ENCODE measurements at regions not wholly inside any gene's neighbourhood (a gene's known extent, or its start where the extent isn't known, plus 50 kb on each side); places are given as distances from the start of the nearest gene placed in this dataset.

DNA sequence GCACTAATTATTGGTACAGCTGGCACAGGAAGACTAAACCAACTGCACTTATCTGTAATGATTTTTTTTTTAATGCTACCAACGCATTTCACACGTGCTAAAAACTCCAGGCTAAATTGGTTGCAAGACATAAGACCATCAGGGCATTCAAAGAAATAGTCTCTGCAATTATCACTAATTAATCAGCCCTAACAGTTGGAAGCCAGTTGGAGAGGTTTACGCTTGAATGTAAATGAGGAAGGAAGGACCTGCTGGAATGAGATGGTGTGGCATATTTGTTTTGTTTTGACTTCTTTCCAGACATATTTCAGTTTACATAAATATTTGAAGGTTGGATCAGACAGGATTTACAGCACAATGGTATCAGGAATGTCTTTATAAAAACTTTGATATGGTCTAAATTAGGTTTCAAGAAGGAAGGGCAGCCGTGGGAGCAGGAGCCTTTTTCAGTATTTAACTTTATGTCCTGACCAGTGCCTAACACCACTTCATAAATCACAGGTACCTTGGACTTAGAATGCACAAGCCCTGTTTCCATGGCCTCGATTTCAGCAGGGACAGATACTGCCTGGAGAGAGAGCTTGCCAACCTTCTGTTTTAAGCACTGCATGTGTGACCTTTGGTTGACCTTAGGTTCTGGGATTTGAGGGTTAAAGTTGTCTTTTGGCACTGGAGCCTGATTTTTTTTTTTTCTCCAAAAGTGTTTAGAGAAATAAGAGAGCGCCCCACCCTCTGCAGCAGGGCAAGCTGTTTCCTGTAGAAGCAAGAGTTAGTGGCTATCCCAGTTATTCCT is 199.8 kb upstream of the MAP3K1 start:
- ATAC-seq (no peak), FAIRE-seq (no peak), DNase-seq (ENCODE audit: extremely low read depth in 1 of 4, low spot score in 3 of 4) (no peak)
- H4K20me1 ChIP-seq (replicated peaks; ENCODE audit: control insufficient read depth, insufficient read depth, low read length): no peaks in the 10 kb centered on the region
- H3K9me3 ChIP-seq (replicated peaks; ENCODE audit: control insufficient read depth, insufficient read depth, low read depth, low read length): no peaks in the 10 kb centered on the region
- no peaks in the 10 kb centered on the region for H3K79me2 ChIP-seq (ENCODE audit: control insufficient read depth, insufficient read depth, low read length)
- no peak overlapping the region for H3K9ac ChIP-seq (ENCODE audit: insufficient read depth in 1 of 2, low read depth in 2 of 2, low read length in 2 of 2)
- no peak for TF ChIP-seq SMARCE1 (IDR thresholded peaks at IDR 0.05)
- H2AFZ ChIP-seq (ENCODE audit: low read depth, low read length): no peak overlapping the region
- no peaks in the 10 kb centered on the region for H3K27me3 ChIP-seq (ENCODE audit: control insufficient read depth in 2 of 2, insufficient read depth in 2 of 2, low read length in 2 of 2)
- H3K27ac ChIP-seq (ENCODE audit: extremely low read depth, low read depth, low read length): no peak overlapping the region
- no TSS peak for BruUV-seq (replicated peaks)
- H3K4me3 ChIP-seq: no peak overlapping the region
- no peaks in the 10 kb centered on the region for H3K9me1 ChIP-seq (ENCODE audit: control insufficient read depth, insufficient read depth, low read length)
- no peaks in the 10 kb centered on the region for H3K36me3 ChIP-seq (ENCODE audit: control insufficient read depth, insufficient read depth, low read length)
- ChIA-PET CTCF (ENCODE audit: low intra/inter-chr PET ratio) (no interaction called here), POLR2A (interaction anchor here (1.2 kb wide), 1 partner anchor 11 kb away, joined by 5 read pairs; no protein-coding TSS in a partner anchor)
- WGBS (ENCODE audit: insufficient coverage, low coverage, missing lambda C conversion rate): 3% methylated on average over 6 of the region's 6 CpGs
- in situ Hi-C loops (cut with MboI): no loop called here
- intact Hi-C loops (cut with micrococcal nuclease): no loop called here
- H3K4me2 ChIP-seq (ENCODE audit: insufficient read depth, low read length): no peak overlapping the region
- no peaks in the 10 kb centered on the region for H3K4me1 ChIP-seq (replicated peaks in 1 of 2; ENCODE audit: control insufficient read depth in 2 of 2, insufficient read depth in 2 of 2, low read length in 2 of 2)

DNA sequence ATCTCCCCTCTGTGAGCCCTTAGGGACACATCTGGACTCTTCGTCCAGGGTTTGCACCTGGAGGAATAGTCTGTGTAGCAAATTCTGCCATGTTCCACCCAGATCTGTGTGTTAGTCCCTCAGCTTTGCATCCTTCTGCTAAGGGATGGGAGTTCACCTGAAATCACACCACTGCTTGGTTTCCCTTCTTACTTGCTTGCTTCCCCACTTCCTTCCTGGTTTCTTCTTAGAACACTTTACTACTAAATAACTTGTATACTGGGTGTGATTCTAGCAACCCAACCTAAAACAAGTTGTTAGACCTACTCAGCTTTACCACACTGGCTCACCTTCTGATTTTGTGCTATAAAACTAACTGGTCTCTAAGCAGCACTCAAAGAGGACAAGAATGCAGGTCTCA is 202.6 kb upstream of the MAP3K1 start:
- ChIA-PET POLR2A (no interaction called here), CTCF (ENCODE audit: low intra/inter-chr PET ratio) (no interaction called here)
- WGBS (ENCODE audit: insufficient coverage, low coverage, missing lambda C conversion rate): 9% methylated on average over 1 of the region's 1 CpG
- Histone ChIP-seq H3K9me1 (ENCODE audit: control insufficient read depth, insufficient read depth, low read length) (no peaks in the 10 kb centered on the region), H3K9ac (ENCODE audit: insufficient read depth in 1 of 2, low read depth in 2 of 2, low read length in 2 of 2) (no peak overlapping the region), H3K4me2 (ENCODE audit: insufficient read depth, low read length) (no peak overlapping the region), H3K4me3 (no peak overlapping the region), H3K79me2 (ENCODE audit: control insufficient read depth, insufficient read depth, low read length) (no peaks in the 10 kb centered on the region), H3K27me3 (ENCODE audit: control insufficient read depth in 2 of 2, insufficient read depth in 2 of 2, low read length in 2 of 2) (peaks cover 0 to 6% of the 10 kb centered on the region in 2 experiments; a peak in 1 of 5 replicates), H3K36me3 (ENCODE audit: control insufficient read depth, insufficient read depth, low read length) (no peaks in the 10 kb centered on the region), H4K20me1 (replicated peaks; ENCODE audit: control insufficient read depth, insufficient read depth, low read length) (no peaks in the 10 kb centered on the region), H3K27ac (ENCODE audit: extremely low read depth, low read depth, low read length) (no peak overlapping the region), H3K9me3 (replicated peaks; ENCODE audit: control insufficient read depth, insufficient read depth, low read depth, low read length) (no peaks in the 10 kb centered on the region), H3K4me1 (replicated peaks in 1 of 2; ENCODE audit: control insufficient read depth in 2 of 2, insufficient read depth in 2 of 2, low read length in 2 of 2) (no peaks in the 10 kb centered on the region), H2AFZ (ENCODE audit: low read depth, low read length) (no peak overlapping the region)
- no peak for ATAC-seq
- no peak for DNase-seq (ENCODE audit: extremely low read depth in 1 of 4, low spot score in 3 of 4)
- in situ Hi-C loops (cut with MboI): no loop called here
- BruUV-seq (replicated peaks): no TSS peak
- intact Hi-C loops (cut with micrococcal nuclease): no loop called here
- FAIRE-seq: no peak
- TF ChIP-seq ZKSCAN8 (CRISPR knock-in tag; IDR thresholded peaks at IDR 0.05) (no peak), ZNF766 (CRISPR knock-in tag; conservative IDR thresholded peaks at IDR 0.05) (no peak)
- TF ChIP-seq, protein P1, sequence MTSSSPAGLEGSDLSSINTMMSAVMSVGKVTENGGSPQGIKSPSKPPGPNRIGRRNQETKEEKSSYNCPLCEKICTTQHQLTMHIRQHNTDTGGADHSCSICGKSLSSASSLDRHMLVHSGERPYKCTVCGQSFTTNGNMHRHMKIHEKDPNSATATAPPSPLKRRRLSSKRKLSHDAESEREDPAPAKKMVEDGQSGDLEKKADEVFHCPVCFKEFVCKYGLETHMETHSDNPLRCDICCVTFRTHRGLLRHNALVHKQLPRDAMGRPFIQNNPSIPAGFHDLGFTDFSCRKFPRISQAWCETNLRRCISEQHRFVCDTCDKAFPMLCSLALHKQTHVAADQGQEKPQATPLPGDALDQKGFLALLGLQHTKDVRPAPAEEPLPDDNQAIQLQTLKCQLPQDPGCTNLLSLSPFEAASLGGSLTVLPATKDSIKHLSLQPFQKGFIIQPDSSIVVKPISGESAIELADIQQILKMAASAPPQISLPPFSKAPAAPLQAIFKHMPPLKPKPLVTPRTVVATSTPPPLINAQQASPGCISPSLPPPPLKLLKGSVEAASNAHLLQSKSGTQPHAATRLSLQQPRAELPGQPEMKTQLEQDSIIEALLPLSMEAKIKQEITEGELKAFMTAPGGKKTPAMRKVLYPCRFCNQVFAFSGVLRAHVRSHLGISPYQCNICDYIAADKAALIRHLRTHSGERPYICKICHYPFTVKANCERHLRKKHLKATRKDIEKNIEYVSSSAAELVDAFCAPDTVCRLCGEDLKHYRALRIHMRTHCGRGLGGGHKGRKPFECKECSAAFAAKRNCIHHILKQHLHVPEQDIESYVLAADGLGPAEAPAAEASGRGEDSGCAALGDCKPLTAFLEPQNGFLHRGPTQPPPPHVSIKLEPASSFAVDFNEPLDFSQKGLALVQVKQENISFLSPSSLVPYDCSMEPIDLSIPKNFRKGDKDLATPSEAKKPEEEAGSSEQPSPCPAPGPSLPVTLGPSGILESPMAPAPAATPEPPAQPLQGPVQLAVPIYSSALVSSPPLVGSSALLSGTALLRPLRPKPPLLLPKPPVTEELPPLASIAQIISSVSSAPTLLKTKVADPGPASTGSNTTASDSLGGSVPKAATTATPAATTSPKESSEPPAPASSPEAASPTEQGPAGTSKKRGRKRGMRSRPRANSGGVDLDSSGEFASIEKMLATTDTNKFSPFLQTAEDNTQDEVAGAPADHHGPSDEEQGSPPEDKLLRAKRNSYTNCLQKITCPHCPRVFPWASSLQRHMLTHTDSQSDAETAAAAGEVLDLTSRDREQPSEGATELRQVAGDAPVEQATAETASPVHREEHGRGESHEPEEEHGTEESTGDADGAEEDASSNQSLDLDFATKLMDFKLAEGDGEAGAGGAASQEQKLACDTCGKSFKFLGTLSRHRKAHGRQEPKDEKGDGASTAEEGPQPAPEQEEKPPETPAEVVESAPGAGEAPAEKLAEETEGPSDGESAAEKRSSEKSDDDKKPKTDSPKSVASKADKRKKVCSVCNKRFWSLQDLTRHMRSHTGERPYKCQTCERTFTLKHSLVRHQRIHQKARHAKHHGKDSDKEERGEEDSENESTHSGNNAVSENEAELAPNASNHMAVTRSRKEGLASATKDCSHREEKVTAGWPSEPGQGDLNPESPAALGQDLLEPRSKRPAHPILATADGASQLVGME (CRISPR knock-in tag; IDR thresholded peaks at IDR 0.05): no peak
- TF ChIP-seq, protein P2, sequence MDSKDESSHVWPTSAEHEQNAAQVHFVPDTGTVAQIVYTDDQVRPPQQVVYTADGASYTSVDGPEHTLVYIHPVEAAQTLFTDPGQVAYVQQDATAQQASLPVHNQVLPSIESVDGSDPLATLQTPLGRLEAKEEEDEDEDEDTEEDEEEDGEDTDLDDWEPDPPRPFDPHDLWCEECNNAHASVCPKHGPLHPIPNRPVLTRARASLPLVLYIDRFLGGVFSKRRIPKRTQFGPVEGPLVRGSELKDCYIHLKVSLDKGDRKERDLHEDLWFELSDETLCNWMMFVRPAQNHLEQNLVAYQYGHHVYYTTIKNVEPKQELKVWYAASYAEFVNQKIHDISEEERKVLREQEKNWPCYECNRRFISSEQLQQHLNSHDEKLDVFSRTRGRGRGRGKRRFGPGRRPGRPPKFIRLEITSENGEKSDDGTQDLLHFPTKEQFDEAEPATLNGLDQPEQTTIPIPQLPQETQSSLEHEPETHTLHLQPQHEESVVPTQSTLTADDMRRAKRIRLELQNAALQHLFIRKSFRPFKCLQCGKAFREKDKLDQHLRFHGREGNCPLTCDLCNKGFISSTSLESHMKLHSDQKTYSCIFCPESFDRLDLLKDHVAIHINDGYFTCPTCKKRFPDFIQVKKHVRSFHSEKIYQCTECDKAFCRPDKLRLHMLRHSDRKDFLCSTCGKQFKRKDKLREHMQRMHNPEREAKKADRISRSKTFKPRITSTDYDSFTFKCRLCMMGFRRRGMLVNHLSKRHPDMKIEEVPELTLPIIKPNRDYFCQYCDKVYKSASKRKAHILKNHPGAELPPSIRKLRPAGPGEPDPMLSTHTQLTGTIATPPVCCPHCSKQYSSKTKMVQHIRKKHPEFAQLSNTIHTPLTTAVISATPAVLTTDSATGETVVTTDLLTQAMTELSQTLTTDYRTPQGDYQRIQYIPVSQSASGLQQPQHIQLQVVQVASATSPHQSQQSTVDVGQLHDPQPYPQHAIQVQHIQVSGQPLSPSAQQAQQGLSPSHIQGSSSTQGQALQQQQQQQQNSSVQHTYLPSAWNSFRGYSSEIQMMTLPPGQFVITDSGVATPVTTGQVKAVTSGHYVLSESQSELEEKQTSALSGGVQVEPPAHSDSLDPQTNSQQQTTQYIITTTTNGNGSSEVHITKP (IDR thresholded peaks at IDR 0.05; ENCODE audit: partially characterized antibody): no peak

Measured in K562 (cell line).